Loucy (cell line): ENCODE measurements at regions not wholly inside any gene's neighbourhood (a gene's known extent, or its start where the extent isn't known, plus 50 kb on each side); places are given as distances from the start of the nearest gene placed in this dataset.

Experiments used
- H2AFZ ChIP-seq: fragments of 200-600 bp; sonication (generic); 2 replicates; pipeline ENCODE4 v1.6.0; 2016; ENCODE audit warnings: antibody characterized with exemption, mild to moderate bottlenecking, low read length, moderate library complexity
- H3F3A ChIP-seq: fragments of 200-600 bp; 2 replicates; pipeline ENCODE4 v1.6.0; 2016; ENCODE audit warnings: antibody characterized with exemption, low read depth, mild to moderate bottlenecking
- H3K27me3 ChIP-seq: fragments of 200-600 bp; sonication (generic); 2 replicates; pipeline ENCODE4 v1.6.1; 2014; ENCODE audit warnings: low read length, mild to moderate bottlenecking; ENCODE audit not compliant: insufficient read depth, poor library complexity, severe bottlenecking
- H3K36me3 ChIP-seq: fragments of 200-600 bp; sonication (generic); 2 replicates; pipeline ENCODE4 v1.6.1; 2016; ENCODE audit warnings: low read length; ENCODE audit not compliant: insufficient read depth
- H3K4me1 ChIP-seq: fragments of 200-600 bp; sonication (generic); 2 replicates; pipeline ENCODE4 v1.5.1; 2014; ENCODE audit warnings: low read length, mild to moderate bottlenecking; ENCODE audit not compliant: insufficient read depth, poor library complexity, severe bottlenecking
- H3K4me2 ChIP-seq: fragments of 200-600 bp; sonication (generic); 2 replicates; pipeline ENCODE4 v1.6.0; 2014; ENCODE audit warnings: antibody characterized with exemption, low read length, low read depth, mild to moderate bottlenecking; ENCODE audit not compliant: poor library complexity, severe bottlenecking
- H3K4me3 ChIP-seq: fragments of 200-600 bp; sonication (generic); 2 replicates; pipeline ENCODE4 v1.5.1; 2014; ENCODE audit warnings: low read length, mild to moderate bottlenecking, mixed read lengths; ENCODE audit not compliant: poor library complexity, severe bottlenecking
- H3K79me2 ChIP-seq: fragments of 200-600 bp; sonication (generic); 2 replicates; pipeline ENCODE4 v1.6.1; 2014; ENCODE audit warnings: low read length; ENCODE audit not compliant: insufficient read depth
- H3K9ac ChIP-seq: fragments of 200-600 bp; sonication (generic); 2 replicates; pipeline ENCODE4 v1.6.0; 2014; ENCODE audit warnings: mild to moderate bottlenecking, low read depth, low read length, moderate library complexity; ENCODE audit not compliant: poor library complexity, severe bottlenecking
- H3K9me2 ChIP-seq: fragments of 200-600 bp; sonication (generic); replicated peaks from 2 replicates; pipeline ENCODE4 v1.6.1; 2016; ENCODE audit warnings: low read depth, low read length, mixed read lengths
- H3K9me3 ChIP-seq: fragments of 200-600 bp; sonication (generic); 2 replicates; pipeline ENCODE4 v1.6.1; 2014; ENCODE audit warnings: mild to moderate bottlenecking, antibody characterized with exemption, low read length, low read depth; ENCODE audit not compliant: insufficient read depth
- H4K20me1 ChIP-seq: fragments of 200-600 bp; sonication (generic); 2 replicates; pipeline ENCODE4 v1.6.0; 2014; ENCODE audit warnings: antibody characterized with exemption, low read length, mild to moderate bottlenecking; ENCODE audit not compliant: insufficient read depth, poor library complexity, severe bottlenecking
- CTCF ChIP-seq: fragments of 200-600 bp; sonication (generic); conservative IDR thresholded peaks from 2 replicates; pipeline ENCODE4 v1.5.1; 2014; ENCODE audit warnings: mild to moderate bottlenecking, antibody characterized with exemption, low read length
- EZH2phosphoT487 ChIP-seq: fragments of 200-600 bp; IDR thresholded peaks from 2 replicates; pipeline ENCODE4 v1.6.1; 2018; ENCODE audit warnings: antibody characterized with exemption, mild to moderate bottlenecking, moderate library complexity, borderline replicate concordance

- no peaks in the 10 kb centered on the region for H3K27me3 ChIP-seq
- TF ChIP-seq EZH2phosphoT487 (no peak), CTCF (no peak)
- H2AFZ ChIP-seq: no peak overlapping the region
- no peaks in the 10 kb centered on the region for H3K9me2 ChIP-seq
- no peak overlapping the region for H3K4me2 ChIP-seq
- no peak overlapping the region for H3K4me3 ChIP-seq
- H3K9me3 ChIP-seq: no peaks in the 10 kb centered on the region
- H3K36me3 ChIP-seq: no peaks in the 10 kb centered on the region
- no peak overlapping the region for H3K9ac ChIP-seq
- no peaks in the 10 kb centered on the region for H3K79me2 ChIP-seq
- no peaks in the 10 kb centered on the region for H3F3A ChIP-seq
- H3K4me1 ChIP-seq: no peaks in the 10 kb centered on the region
- H4K20me1 ChIP-seq: no peaks in the 10 kb centered on the region
These were observed 227.7 kb downstream of the FSCB start for GRCh38 chr14:44279357-44279756.

- Histone ChIP-seq H3K36me3 (no peaks in the 10 kb centered on the region), H3K4me1 (no peaks in the 10 kb centered on the region), H3K27me3 (no peaks in the 10 kb centered on the region), H3K9me2 (no peaks in the 10 kb centered on the region), H4K20me1 (no peaks in the 10 kb centered on the region), H3K4me2 (no peak overlapping the region), H3K9me3 (no peaks in the 10 kb centered on the region), H3K4me3 (no peak overlapping the region), H2AFZ (no peak overlapping the region), H3K79me2 (no peaks in the 10 kb centered on the region), H3F3A (no peaks in the 10 kb centered on the region), H3K9ac (no peak overlapping the region)
- TF ChIP-seq CTCF (no peak), EZH2phosphoT487 (no peak)
These were observed 235.4 kb downstream of the FSCB start for GRCh38 chr14:44271637-44272036.

- H4K20me1 ChIP-seq: no peaks in the 10 kb centered on the region
- H3K4me3 ChIP-seq: no peak overlapping the region
- H3K9me2 ChIP-seq: no peaks in the 10 kb centered on the region
- TF ChIP-seq CTCF (no peak), EZH2phosphoT487 (no peak)
- no peaks in the 10 kb centered on the region for H3K9me3 ChIP-seq
- no peak overlapping the region for H3K9ac ChIP-seq
- no peak overlapping the region for H3K4me2 ChIP-seq
- H3K36me3 ChIP-seq: no peaks in the 10 kb centered on the region
- H2AFZ ChIP-seq: no peak overlapping the region
- no peaks in the 10 kb centered on the region for H3F3A ChIP-seq
- H3K27me3 ChIP-seq: no peaks in the 10 kb centered on the region
- H3K79me2 ChIP-seq: no peaks in the 10 kb centered on the region
- no peaks in the 10 kb centered on the region for H3K4me1 ChIP-seq
These were observed 236.1 kb downstream of the FSCB start for GRCh38 chr14:44271006-44271405.
